HG03469 (cell line): ENCODE measurements at regions not wholly inside any gene's neighbourhood (a gene's known extent, or its start where the extent isn't known, plus 50 kb on each side); places are given as distances from the start of the nearest gene placed in this dataset.
"Not testable (repeated sequence)": the region's sequence is repeated elsewhere in the genome, so short reads cannot be mapped to it uniquely, and the experiment has no call there.

Experiments
- ATAC-seq: cut with Tn5 transposase; IDR thresholded peaks from one replicate; pipeline ENCODE4 v1.9.1; 2021; ENCODE audit warnings: mild to moderate bottlenecking, moderate library complexity, moderate number of reproducible peaks; ENCODE audit not compliant: unreplicated experiment

DNA sequence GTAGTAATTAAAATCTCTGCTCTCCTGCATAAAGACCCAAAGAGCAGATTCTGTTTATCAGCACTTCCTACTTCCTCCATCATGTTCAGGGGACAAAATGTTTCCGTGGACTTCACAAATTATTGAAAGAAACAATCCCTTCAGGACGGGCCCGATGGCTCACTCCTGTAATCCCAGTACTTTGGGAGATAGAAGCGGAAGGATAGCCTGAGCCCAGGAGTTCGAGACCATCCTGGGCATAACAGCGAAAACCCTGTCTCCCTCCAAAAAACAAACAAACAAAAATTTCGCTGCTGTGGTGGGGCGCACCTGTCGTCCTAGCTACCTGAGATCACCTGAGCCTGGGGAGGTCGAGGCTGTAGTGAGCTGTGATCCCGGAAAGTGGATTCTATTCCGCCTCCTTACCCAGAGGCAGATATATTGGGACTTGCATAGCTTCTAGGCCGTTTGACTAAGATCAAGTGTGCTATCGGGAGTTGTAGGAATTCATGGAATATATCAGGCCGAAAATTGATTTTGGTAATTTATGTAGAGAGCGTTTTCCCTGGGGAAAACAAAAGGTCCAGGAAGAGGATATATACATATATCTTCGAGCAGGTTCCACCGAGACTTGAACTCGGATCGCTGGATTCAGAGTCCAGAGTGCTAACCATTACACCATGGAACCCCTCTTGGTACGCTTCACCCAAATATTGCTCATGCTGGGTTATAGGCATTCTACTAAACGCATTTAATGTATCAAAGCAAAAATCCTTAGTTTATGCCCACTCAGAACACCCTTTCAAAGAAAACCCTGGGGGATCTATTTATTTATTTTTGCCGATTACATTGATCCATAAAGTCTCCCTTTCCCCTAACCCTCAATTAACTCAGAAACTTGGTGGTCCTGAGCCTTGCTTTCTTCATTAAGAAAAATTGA is 74.5 kb upstream of the ZNF184 start:
- ATAC-seq, result no peak

DNA sequence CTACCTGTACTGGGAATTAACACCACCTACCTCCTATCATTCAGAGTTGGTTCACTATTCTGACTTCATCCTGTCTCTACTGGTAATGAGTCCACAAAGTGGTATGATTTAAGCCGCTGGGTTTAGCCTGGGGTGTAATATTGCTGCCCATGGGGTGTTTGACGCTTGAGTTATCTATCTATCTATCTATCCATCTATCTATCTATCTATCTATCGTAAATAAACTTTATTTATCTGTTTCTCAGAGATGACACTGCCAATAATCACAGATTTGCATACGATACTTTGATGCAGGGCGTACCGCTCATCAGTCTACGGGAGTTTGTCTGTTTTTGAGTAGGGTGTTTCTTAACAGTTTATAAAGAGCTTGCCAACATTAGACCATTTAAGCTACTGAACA is 73.6 kb upstream of the ZNF184 start:
- no peak for ATAC-seq

DNA sequence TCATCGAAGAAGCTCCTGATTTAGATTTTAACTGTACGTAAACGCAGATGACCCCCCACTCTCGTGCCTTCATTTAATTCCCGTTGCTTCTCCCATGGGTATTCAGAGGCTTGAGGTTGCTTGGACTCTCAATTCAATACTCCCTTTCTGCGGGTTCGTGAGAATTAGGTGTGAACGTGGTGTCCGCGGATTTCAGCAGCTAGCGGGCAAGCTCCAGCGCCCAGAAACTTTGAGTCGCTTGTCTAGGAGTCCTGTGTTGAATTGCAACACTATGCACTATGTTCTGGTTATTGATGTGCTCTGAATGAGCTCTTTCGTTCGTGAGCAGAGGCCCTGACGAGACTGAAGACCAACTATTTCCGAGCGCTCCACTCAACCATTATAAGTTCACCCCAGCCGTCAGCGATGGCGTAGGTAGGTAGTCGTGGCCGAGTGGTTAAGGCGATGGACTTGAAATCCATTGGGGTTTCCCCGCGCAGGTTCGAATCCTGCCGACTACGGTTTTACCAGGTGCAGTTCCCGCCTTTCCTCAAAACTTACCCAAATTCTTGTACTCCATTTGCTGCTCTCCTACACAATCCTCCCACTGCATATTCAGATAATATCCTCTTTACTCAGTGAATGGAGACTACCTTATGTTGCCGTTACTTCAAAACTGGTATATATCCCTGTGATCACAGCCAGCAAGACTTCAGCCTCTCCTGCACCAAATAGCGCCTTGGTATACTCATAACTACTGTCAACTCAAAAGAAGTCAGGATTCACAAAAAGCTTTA is 72.6 kb upstream of the ZNF184 start:
- no peak for ATAC-seq

GRCh38 chr6:27544612-27545260 is 71.8 kb upstream of the ZNF184 start:
- ATAC-seq, result no peak

GRCh38 chr6:27544135-27544534 is 71.2 kb upstream of the ZNF184 start:
- ATAC-seq, result not testable (repeated sequence)

GRCh38 chr6:27542485-27542884 is 69.6 kb upstream of the ZNF184 start:
- no peak for ATAC-seq

- ATAC-seq, result no peak
These were observed 69.0 kb upstream of the ZNF184 start for GRCh38 chr6:27541933-27542297.

GRCh38 chr6:27541212-27541932 is 68.5 kb upstream of the ZNF184 start:
- ATAC-seq, result no peak

DNA sequence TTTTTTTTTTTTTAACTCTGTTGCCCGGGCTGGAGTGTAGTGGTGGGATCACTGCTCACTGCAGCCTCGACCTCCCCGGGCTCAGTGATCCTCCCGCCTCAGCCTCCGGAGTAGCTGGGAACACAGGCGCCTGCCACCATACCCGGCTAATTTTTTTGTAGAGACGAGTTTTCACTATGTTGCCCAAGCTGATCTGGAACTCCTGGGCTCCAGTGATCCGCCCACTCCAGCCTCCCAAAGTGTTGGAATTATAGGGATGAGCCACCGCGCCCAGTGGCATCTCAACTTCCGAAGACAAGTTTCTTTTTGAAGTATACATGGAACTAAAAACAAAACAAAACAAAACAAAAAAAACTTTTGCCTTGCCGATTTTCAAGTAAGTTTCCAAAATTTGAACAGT is 66.6 kb upstream of the ZNF184 start:
- ATAC-seq, result no peak

DNA sequence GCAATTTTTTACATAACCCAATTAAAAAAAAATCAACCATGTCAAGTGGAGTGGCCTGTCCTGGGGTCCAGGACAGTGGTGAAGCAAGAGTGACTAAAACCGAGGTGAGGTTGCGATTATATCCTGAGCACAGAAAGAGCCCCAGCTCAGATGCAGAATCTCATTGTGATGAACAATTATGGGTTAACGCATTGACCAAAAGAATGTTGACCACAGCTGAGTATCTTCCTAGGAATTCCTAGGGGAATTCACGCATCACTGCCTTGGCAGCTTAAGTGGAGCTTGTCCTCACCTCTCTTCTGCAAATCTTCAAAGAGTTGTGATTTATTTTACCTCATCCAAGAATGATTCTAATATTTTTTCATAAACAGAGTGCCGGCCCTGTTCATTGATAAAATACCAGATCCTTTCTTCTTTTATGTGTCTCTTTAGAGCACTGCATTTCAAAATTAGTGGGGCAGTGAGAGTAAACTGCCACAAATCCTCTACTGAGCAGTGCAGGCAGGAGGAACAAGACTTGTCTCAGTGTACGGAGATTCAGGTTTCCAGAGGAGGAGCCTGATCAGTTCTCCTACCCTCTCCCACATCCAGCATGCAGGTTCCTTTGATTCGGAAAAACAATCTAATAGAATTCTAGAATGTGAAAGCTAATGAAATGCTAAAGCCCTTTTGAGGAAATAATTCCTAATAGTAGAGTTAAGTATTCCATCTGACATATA is 60.1 kb upstream of the ZNF184 start:
- no peak for ATAC-seq

DNA sequence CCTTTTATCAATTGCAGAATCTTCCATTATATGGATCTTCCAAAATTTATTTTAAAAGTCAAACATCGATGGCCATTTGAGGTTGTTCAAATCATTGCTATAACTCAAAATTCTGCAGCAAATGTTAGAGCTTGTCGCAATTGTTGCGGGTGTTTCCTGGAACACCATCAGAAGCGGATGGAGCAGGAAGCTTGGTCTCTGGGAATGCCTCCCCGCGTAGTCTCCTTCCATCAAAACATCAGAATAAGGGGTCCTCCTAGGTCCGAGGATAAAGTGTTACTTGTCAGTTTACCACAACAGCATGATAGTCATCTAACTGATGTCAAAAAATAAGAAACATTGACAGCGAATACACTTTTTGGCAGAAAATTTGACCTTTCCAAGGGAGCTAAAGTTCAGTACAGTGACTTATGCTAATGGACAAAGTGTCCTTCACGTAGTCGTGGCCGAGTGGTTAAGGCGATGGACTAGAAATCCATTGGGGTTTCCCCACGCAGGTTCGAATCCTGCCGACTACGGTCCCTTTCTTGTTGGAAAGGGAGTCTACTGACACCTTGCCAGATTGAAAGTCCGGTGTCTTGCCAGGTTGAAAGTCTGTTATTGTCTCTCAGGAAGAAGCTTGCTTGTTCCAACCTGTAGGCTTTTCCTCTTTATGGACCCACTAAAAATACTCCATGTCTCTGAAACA is 59.0 kb upstream of the ZNF184 start:
- ATAC-seq, result no peak

GRCh38 chr6:27529796-27530195 is 56.9 kb upstream of the ZNF184 start:
- not testable (repeated sequence) for ATAC-seq

DNA sequence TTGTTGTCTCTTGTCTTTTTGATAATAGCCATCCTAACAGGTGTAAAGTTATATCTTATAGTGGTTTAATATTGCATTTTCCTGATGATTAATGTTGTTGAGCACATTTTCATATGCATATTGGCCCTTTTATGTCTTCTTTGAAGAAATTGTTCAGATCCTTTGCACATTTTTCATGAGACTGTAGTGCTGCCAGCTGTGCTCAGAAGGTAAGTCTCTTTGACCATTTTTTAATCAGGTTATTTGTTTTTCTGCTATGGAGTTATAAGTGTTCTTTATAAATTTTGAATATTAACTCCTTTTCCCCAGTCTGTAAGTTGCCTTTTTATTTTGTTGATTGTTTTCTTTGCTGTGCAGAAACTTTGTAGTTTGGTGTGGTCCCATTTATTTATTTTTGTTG is 55.8 kb upstream of the ZNF184 start:
- ATAC-seq, result no peak
